IPS-15b (cell line): ENCODE measurements at regions not wholly inside any gene's neighbourhood (a gene's known extent, or its start where the extent isn't known, plus 50 kb on each side); places are given as distances from the start of the nearest gene placed in this dataset.
"Not testable (repeated sequence)": the region's sequence is repeated elsewhere in the genome, so short reads cannot be mapped to it uniquely, and the experiment has no call there.

ENCODE experiments used
- H3K27me3 ChIP-seq: one replicate; pipeline ENCODE4 v1.6.1; 2013; ENCODE audit warnings: low read length; ENCODE audit not compliant: control insufficient read depth, insufficient read depth
- H3K36me3 ChIP-seq: one replicate; pipeline ENCODE4 v1.6.1; 2013; ENCODE audit warnings: low read length; ENCODE audit not compliant: control insufficient read depth, insufficient read depth
- H3K4me1 ChIP-seq: one replicate; pipeline ENCODE4 v1.6.1; 2013; ENCODE audit warnings: mild to moderate bottlenecking, low read length; ENCODE audit not compliant: control insufficient read depth, insufficient read depth
- H3K4me3 ChIP-seq: one replicate; pipeline ENCODE4 v1.5.1; 2013; ENCODE audit warnings: low read depth, low read length
- H3K9ac ChIP-seq: one replicate; pipeline ENCODE4 v1.6.1; 2013; ENCODE audit warnings: low read depth, mild to moderate bottlenecking, low read length
- H3K9me3 ChIP-seq: one replicate; pipeline ENCODE4 v1.6.1; 2013; ENCODE audit warnings: mild to moderate bottlenecking, low read length; ENCODE audit not compliant: control insufficient read depth, insufficient read depth

DNA sequence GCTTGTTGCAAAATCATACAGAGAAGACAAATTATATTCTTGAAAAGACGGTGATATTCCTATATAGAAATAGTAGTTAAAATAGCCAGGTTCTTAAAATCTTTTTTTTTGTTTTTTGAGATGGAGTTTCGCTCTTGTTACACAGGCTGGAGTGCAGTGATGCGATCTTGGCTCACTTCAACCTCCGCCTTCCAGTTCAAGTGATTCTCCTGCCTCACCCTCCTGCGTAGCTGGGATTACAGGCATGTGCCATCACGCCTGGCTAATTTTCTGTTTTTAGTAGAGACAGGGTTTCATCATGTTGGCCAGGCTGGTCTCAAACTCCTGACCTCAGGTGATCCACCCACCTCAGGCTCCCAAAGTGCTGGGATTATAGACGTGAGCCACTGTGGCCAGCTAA, 257.9 kb upstream of the CELF2 start:
- H3K36me3 ChIP-seq, H3K27me3 ChIP-seq, H3K4me3 ChIP-seq, H3K4me1 ChIP-seq, H3K9me3 ChIP-seq, H3K9ac ChIP-seq: not testable (repeated sequence)

DNA sequence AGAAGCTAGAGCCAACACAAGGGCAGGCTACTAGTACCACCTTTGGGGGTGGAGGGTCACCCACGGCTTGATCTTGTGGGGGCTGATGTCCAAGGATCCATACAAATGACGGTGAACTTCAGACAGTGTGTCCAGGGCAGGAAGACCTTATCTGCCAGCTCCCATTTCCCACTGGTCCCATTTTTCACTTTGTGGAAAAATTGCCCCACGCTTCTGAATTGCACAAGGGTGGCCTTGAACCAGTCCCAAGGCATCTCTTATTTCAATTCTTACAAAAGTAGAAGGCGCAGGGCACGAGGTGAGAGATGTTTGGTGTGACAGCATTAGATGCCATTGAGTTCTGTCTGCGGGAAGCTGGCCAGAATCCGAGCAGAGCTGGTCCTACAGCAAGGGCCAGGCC, 252.7 kb upstream of the CELF2 start:
- H3K9me3 ChIP-seq = no peaks in the 10 kb centered on the region
- no peak overlapping the region for H3K9ac ChIP-seq
- H3K27me3 ChIP-seq = no peaks in the 10 kb centered on the region
- no peaks in the 10 kb centered on the region for H3K4me1 ChIP-seq
- H3K4me3 ChIP-seq = no peak overlapping the region
- no peaks in the 10 kb centered on the region for H3K36me3 ChIP-seq

DNA sequence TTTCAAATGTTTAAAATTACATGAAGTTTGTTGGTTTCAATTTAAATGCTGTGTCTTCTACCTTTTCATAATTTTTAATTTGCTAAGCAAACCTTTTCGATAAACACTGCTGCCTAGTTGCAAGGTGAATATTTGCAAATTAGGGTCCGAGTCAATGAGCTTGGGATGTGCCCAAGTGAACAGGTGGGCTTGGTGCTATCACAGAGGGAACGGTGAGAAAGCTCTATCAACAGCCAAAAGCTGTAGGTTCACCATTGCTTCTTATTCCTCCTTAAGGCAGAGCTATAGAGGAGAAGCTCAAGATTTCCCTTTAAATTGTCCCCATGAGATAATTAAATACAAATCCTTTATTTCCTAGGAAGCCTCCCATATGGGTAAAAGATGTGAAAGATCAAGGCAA, 245.3 kb upstream of the CELF2 start:
- Histone ChIP-seq H3K27me3 (no peaks in the 10 kb centered on the region), H3K36me3 (no peaks in the 10 kb centered on the region), H3K4me3 (no peak overlapping the region), H3K9me3 (no peaks in the 10 kb centered on the region), H3K9ac (no peak overlapping the region), H3K4me1 (no peaks in the 10 kb centered on the region)

DNA sequence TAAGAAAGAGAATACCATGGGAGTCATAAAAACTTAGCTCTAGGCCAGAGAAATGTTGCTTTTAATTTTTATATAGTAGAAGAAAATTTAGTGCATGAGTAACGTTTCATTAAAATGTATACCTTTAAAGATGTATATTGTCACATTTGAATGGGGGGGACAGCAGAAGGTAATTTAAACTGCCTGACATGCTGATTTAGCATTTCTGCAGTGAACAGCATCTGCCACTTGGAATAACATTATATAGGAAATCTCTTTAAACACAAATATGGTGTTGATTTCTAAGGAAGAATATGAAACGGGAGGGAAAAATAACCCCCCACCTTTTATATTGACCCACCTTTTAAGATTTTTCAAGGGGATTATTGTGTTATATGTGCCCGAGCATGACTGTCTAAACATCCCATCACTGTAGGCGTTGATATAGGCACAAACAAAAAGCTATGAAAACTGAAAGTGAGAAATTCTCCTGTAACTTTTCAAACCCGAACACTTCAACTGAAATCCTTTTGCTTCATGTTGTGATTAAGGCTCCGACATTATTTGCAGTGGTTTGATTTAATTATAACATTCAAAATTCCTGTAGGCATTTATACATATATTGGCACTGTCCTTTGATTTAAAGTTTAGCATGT, 244.7 kb upstream of the CELF2 start:
- no peaks in the 10 kb centered on the region for H3K36me3 ChIP-seq
- no peaks in the 10 kb centered on the region for H3K4me1 ChIP-seq
- no peaks in the 10 kb centered on the region for H3K9me3 ChIP-seq
- no peak overlapping the region for H3K9ac ChIP-seq
- no peak overlapping the region for H3K4me3 ChIP-seq
- H3K27me3 ChIP-seq = no peaks in the 10 kb centered on the region

DNA sequence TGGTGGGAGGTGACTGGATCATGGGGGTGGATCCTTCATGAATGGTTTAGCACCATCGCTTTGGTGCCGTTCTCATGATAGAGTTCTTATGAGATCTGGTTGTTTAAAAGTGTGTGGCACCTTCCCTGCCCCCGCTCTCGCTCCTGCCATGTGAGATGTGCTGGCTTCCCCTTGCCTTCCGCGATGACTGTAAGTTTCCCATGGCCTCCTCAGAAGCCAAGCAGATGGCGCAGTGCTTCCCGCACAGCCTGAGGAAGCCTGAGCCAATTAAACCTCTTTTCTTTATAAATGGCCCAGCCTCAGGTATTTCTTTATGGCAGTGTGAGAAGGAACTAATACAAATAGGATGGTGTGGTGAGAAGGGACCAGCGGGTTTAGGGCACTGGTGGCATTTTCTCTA, 243.3 kb upstream of the CELF2 start:
- no peaks in the 10 kb centered on the region for H3K4me1 ChIP-seq
- no peak overlapping the region for H3K4me3 ChIP-seq
- no peaks in the 10 kb centered on the region for H3K27me3 ChIP-seq
- no peaks in the 10 kb centered on the region for H3K36me3 ChIP-seq
- no peaks in the 10 kb centered on the region for H3K9me3 ChIP-seq
- no peak overlapping the region for H3K9ac ChIP-seq

- Histone ChIP-seq H3K9me3 (no peaks in the 10 kb centered on the region), H3K4me3 (no peak overlapping the region), H3K27me3 (no peaks in the 10 kb centered on the region), H3K36me3 (no peaks in the 10 kb centered on the region), H3K9ac (no peak overlapping the region), H3K4me1 (no peaks in the 10 kb centered on the region)
Observed at GRCh38 chr10:10776363-10776762, 241.3 kb upstream of the CELF2 start.

DNA sequence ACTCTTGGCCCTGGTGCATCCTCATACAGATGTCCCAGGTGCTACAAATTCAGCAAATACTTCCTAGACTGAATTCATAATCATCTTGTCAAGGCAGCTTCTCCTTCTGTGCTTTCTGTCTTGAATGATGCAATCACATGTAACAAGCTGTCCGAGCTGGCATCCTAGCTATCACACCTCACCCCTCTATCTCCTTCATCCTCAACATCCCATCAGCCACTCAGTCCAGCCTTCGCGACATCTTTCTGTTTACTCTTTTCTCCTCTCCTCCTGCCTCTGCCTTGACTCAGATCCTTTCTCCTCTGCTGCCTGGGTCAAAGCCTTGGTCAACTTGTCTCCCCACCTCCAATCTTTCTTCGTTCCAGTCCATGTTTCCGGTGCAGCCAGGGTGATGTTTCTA, 240.4 kb upstream of the CELF2 start:
- Histone ChIP-seq H3K36me3 (no peaks in the 10 kb centered on the region), H3K4me3 (no peak overlapping the region), H3K9me3 (no peaks in the 10 kb centered on the region), H3K4me1 (no peaks in the 10 kb centered on the region), H3K9ac (no peak overlapping the region), H3K27me3 (no peaks in the 10 kb centered on the region)

- Histone ChIP-seq H3K4me1 (no peaks in the 10 kb centered on the region), H3K36me3 (no peaks in the 10 kb centered on the region), H3K27me3 (no peaks in the 10 kb centered on the region), H3K9ac (no peak overlapping the region), H3K9me3 (no peaks in the 10 kb centered on the region), H3K4me3 (no peak overlapping the region)
Observed at GRCh38 chr10:10777723-10778122, 239.9 kb upstream of the CELF2 start.

GRCh38 chr10:10778959-10779358, 238.7 kb upstream of the CELF2 start:
- H3K36me3 ChIP-seq = no peaks in the 10 kb centered on the region
- H3K4me3 ChIP-seq = no peak overlapping the region
- no peaks in the 10 kb centered on the region for H3K27me3 ChIP-seq
- no peaks in the 10 kb centered on the region for H3K4me1 ChIP-seq
- no peaks in the 10 kb centered on the region for H3K9me3 ChIP-seq
- H3K9ac ChIP-seq = no peak overlapping the region

GRCh38 chr10:10779511-10779910, 238.2 kb upstream of the CELF2 start:
- Histone ChIP-seq H3K4me1 (no peaks in the 10 kb centered on the region), H3K9me3 (no peaks in the 10 kb centered on the region), H3K9ac (no peak overlapping the region), H3K4me3 (no peak overlapping the region), H3K36me3 (no peaks in the 10 kb centered on the region), H3K27me3 (no peaks in the 10 kb centered on the region)

- Histone ChIP-seq H3K9me3 (no peaks in the 10 kb centered on the region), H3K4me1 (no peaks in the 10 kb centered on the region), H3K36me3 (no peaks in the 10 kb centered on the region), H3K27me3 (no peaks in the 10 kb centered on the region), H3K4me3 (no peak overlapping the region), H3K9ac (no peak overlapping the region)
Observed at GRCh38 chr10:10780746-10781145, 236.9 kb upstream of the CELF2 start.

DNA sequence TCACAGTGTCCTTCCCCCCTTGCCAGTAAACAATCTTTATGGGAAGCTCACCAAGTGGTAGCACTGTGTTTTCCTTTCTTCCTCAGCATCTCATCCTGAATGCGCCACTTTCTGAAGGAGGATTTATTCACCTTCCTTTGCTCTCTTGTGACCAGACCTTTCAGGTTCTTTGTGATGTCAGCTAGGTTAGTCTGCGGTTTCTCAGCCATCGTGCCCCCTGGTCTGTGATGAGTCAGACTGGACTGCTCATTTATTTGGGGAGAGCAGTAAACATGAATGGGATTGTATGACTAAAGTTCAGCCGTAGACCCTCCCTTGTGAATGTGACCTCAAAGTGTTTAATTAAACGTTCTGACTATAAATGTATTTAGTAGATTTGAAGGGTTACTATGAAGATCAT, 235.1 kb upstream of the CELF2 start:
- H3K9ac ChIP-seq = no peak overlapping the region

More for the DNA sequence above, 235.1 kb upstream of the CELF2 start:
- no peaks in the 10 kb centered on the region for H3K9me3 ChIP-seq
- no peaks in the 10 kb centered on the region for H3K27me3 ChIP-seq
- no peaks in the 10 kb centered on the region for H3K4me1 ChIP-seq
- no peak overlapping the region for H3K4me3 ChIP-seq
- H3K36me3 ChIP-seq = no peaks in the 10 kb centered on the region
